ENCODE measurements at regions not wholly inside any gene's neighbourhood (a gene's known extent, or its start where the extent isn't known, plus 50 kb on each side); places are given as distances from the start of the nearest gene placed in this dataset.
"Not testable (repeated sequence)": the region's sequence is repeated elsewhere in the genome, so short reads cannot be mapped to it uniquely, and the experiment has no call there.

GRCh38 chr7:152949253-152949652 is 189.7 kb downstream of the ACTR3B start:
- no peak for TF ChIP-seq CTCF (IDR thresholded peaks at IDR 0.05; ENCODE audit: insufficient read depth, low read depth, low read length, missing control alignments)
- H3K4me3 ChIP-seq (ENCODE audit: low read length), result no peak overlapping the region
- DNase-seq (ENCODE audit: low read depth), result no peak

- no peak overlapping the region for H3K4me3 ChIP-seq (ENCODE audit: low read length)
- DNase-seq (ENCODE audit: low read depth), result no peak
- no peak for TF ChIP-seq CTCF (IDR thresholded peaks at IDR 0.05; ENCODE audit: insufficient read depth, low read depth, low read length, missing control alignments)
Measured at GRCh38 chr7:152949790-152950189, 190.2 kb downstream of the ACTR3B start.

- TF ChIP-seq CTCF (IDR thresholded peaks at IDR 0.05; ENCODE audit: insufficient read depth, low read depth, low read length, missing control alignments), result no peak
- DNase-seq (ENCODE audit: low read depth), result no peak
Measured at GRCh38 chr7:152956006-152956405, 196.5 kb downstream of the ACTR3B start.

GRCh38 chr7:152959610-152960009 is 200.1 kb downstream of the ACTR3B start:
- TF ChIP-seq CTCF (IDR thresholded peaks at IDR 0.05; ENCODE audit: insufficient read depth, low read depth, low read length, missing control alignments), result no peak

More at GRCh38 chr7:152956006-152956405, 196.5 kb downstream of the ACTR3B start:
- no peak overlapping the region for H3K4me3 ChIP-seq (ENCODE audit: low read length)

GRCh38 chr7:152961796-152962195 is 202.2 kb downstream of the ACTR3B start:
- not testable (repeated sequence) for DNase-seq (ENCODE audit: low read depth); H3K4me3 ChIP-seq (ENCODE audit: low read length)

More at GRCh38 chr7:152959610-152960009, 200.1 kb downstream of the ACTR3B start:
- no peak overlapping the region for H3K4me3 ChIP-seq (ENCODE audit: low read length)
- no peak for DNase-seq (ENCODE audit: low read depth)

GRCh38 chr7:152966189-152966588 is 206.6 kb downstream of the ACTR3B start:
- no peak overlapping the region for H3K4me3 ChIP-seq (ENCODE audit: low read length)
- no peak for TF ChIP-seq CTCF (IDR thresholded peaks at IDR 0.05; ENCODE audit: insufficient read depth, low read depth, low read length, missing control alignments)
- DNase-seq (ENCODE audit: low read depth), result no peak

- DNase-seq (ENCODE audit: low read depth), result peak; percentile 11
- no peak overlapping the region for H3K4me3 ChIP-seq (ENCODE audit: low read length)
- TF ChIP-seq CTCF (IDR thresholded peaks at IDR 0.05; ENCODE audit: insufficient read depth, low read depth, low read length, missing control alignments), result no peak
Measured at GRCh38 chr7:152967958-152968357, 208.4 kb downstream of the ACTR3B start.

Measured in epithelial cell of esophagus (primary cell).